ENCODE measurements at regions not wholly inside any gene's neighbourhood (a gene's known extent, or its start where the extent isn't known, plus 50 kb on each side); places are given as distances from the start of the nearest gene placed in this dataset.

GRCh38 chr16:80006241-80007215, 406.0 kb upstream of the MAF start:
- TF ChIP-seq POLR2A (IDR thresholded peaks at IDR 0.05; ENCODE audit: low read depth, low read length): no peak
- no peak for TF ChIP-seq POLR2AphosphoS5 (IDR thresholded peaks at IDR 0.05; ENCODE audit: low read depth, low read length)
- no peak for TF ChIP-seq TAF1 (IDR thresholded peaks at IDR 0.05; ENCODE audit: low read depth, low read length)
- TF ChIP-seq PAX5 (IDR thresholded peaks at IDR 0.05; ENCODE audit: insufficient read depth, low read length, severe bottlenecking): no peak
- TF ChIP-seq SPI1 (IDR thresholded peaks at IDR 0.05; ENCODE audit: low read depth, low read length): no peak
